HEK293 (cell line): ENCODE measurements at regions not wholly inside any gene's neighbourhood (a gene's known extent, or its start where the extent isn't known, plus 50 kb on each side); places are given as distances from the start of the nearest gene placed in this dataset.

Experiments used
- CTCF ChIA-PET: fragments of 350-600 bp; formaldehyde crosslinking; extraction: SDS; loops from one replicate; lab custom pipeline; 2021; ENCODE audit warnings: antibody characterized with exemption; lab: Yijun Ruan, JAX
- POLR2A ChIA-PET: fragments of 300-600 bp; formaldehyde crosslinking; extraction: SDS; loops from one replicate; lab custom pipeline; 2020; ENCODE audit warnings: antibody characterized with exemption, inconsistent platforms; lab: Yijun Ruan, JAX
- H3K27ac ChIP-seq: fragments of 200-500 bp; sonication (Bioruptor generic); 2 replicates; pipeline ENCODE4 v1.5.1; 2014; ENCODE audit warnings: low read depth, low read length, control low read depth, inconsistent platforms; ENCODE audit errors: extremely low read depth
- H3K36me3 ChIP-seq, 2 experiments: fragments of 200-500 bp in 1 of 2; sonication (Bioruptor generic) in 1 of 2; 1 replicate in 1 of 2; 2 replicates in 1 of 2; pipeline ENCODE4 v1.5.1; 2014 to 2017; ENCODE audit warnings: inconsistent platforms in 2 of 2, low read length in 2 of 2; ENCODE audit not compliant: control insufficient read depth in 2 of 2, insufficient read depth in 1 of 2
- H3K4me1 ChIP-seq: fragments of 200-500 bp; sonication (Bioruptor generic); 2 replicates; pipeline ENCODE4 v1.5.1; 2014; ENCODE audit warnings: mild to moderate bottlenecking, low read length, inconsistent platforms; ENCODE audit not compliant: control insufficient read depth, insufficient read depth
- H3K4me3 ChIP-seq: 2 replicates; pipeline ENCODE4 v1.5.1; 2011; ENCODE audit warnings: low read depth, mild to moderate bottlenecking, control low read depth, low read length, moderate library complexity
- H3K9me3 ChIP-seq: fragments of 200-500 bp; sonication (Bioruptor generic); 2 replicates; pipeline ENCODE4 v1.5.1; 2014; ENCODE audit warnings: low read depth, low read length, inconsistent platforms; ENCODE audit not compliant: control insufficient read depth, insufficient read depth
- FEZF1 ChIP-seq: fragments of 450-650 bp; formaldehyde crosslinking; IDR thresholded peaks from 2 replicates; pipeline ENCODE4 v1.5.1; 2016; ENCODE audit warnings: missing biosample characterization, missing genetic modification characterization
- GFI1B ChIP-seq: fragments of 450-650 bp; formaldehyde crosslinking; IDR thresholded peaks from 2 replicates; pipeline ENCODE4 v1.5.1; 2016; ENCODE audit warnings: missing biosample characterization, missing genetic modification characterization
- GLIS1 ChIP-seq: fragments of 450-650 bp; formaldehyde crosslinking; IDR thresholded peaks from 2 replicates; pipeline ENCODE4 v1.5.1; 2016; ENCODE audit warnings: missing biosample characterization, missing genetic modification characterization
- KLF10 ChIP-seq: fragments of 450-650 bp; IDR thresholded peaks from 2 replicates; pipeline ENCODE4 v1.5.1; 2018; ENCODE audit warnings: missing biosample characterization, mild to moderate bottlenecking, missing genetic modification characterization
- PRDM1 ChIP-seq: fragments of 450-650 bp; formaldehyde crosslinking; IDR thresholded peaks from 2 replicates; pipeline ENCODE4; 2016; ENCODE audit warnings: missing biosample characterization, missing genetic modification characterization
- RBAK ChIP-seq: fragments of 450-650 bp; formaldehyde crosslinking; IDR thresholded peaks from 2 replicates; pipeline ENCODE4 v1.5.1; 2016; ENCODE audit warnings: missing biosample characterization, missing genetic modification characterization
- SALL2 ChIP-seq: fragments of 450-650 bp; formaldehyde crosslinking; IDR thresholded peaks from 2 replicates; pipeline ENCODE4 v1.5.0; 2017; ENCODE audit warnings: missing biosample characterization, mild to moderate bottlenecking, missing genetic modification characterization, borderline replicate concordance
- SCRT2 ChIP-seq: fragments of 450-650 bp; formaldehyde crosslinking; IDR thresholded peaks from 2 replicates; pipeline ENCODE4 v1.5.1; 2016; ENCODE audit warnings: missing biosample characterization, missing genetic modification characterization
- SP7 ChIP-seq: fragments of 450-650 bp; formaldehyde crosslinking; IDR thresholded peaks from 2 replicates; pipeline ENCODE4 v1.5.1; 2016; ENCODE audit warnings: missing biosample characterization, missing genetic modification characterization
- YY1 ChIP-seq: fragments of 450-650 bp; formaldehyde crosslinking; IDR thresholded peaks from 2 replicates; pipeline ENCODE4 v1.5.1; 2018; ENCODE audit warnings: missing biosample characterization, missing genetic modification characterization
- ZBTB7A ChIP-seq: fragments of 450-650 bp; formaldehyde crosslinking; IDR thresholded peaks from 2 replicates; pipeline ENCODE4 v1.5.1; 2016; ENCODE audit warnings: low read depth, missing biosample characterization, missing genetic modification characterization
- ZNF140 ChIP-seq: fragments of 450-650 bp; formaldehyde crosslinking; IDR thresholded peaks from 2 replicates; pipeline ENCODE4 v1.5.1; 2016; ENCODE audit warnings: missing biosample characterization, missing genetic modification characterization
- ZNF335 ChIP-seq: fragments of 450-650 bp; formaldehyde crosslinking; conservative IDR thresholded peaks from 2 replicates; pipeline ENCODE4 v1.5.1; 2016; ENCODE audit warnings: missing biosample characterization, missing genetic modification characterization
- ZNF350 ChIP-seq: fragments of 450-650 bp; formaldehyde crosslinking; IDR thresholded peaks from 2 replicates; pipeline ENCODE4 v1.5.0; 2017; ENCODE audit warnings: missing biosample characterization, mild to moderate bottlenecking, missing genetic modification characterization
- ZNF521 ChIP-seq: fragments of 450-650 bp; formaldehyde crosslinking; IDR thresholded peaks from 2 replicates; pipeline ENCODE4 v1.5.1; 2017; ENCODE audit warnings: missing biosample characterization, mild to moderate bottlenecking, missing genetic modification characterization
- ZNF549 ChIP-seq: fragments of 450-650 bp; IDR thresholded peaks from 2 replicates; pipeline ENCODE4 v1.5.1; 2018; ENCODE audit warnings: missing biosample characterization, missing genetic modification characterization, mild to moderate bottlenecking, inconsistent platforms, moderate library complexity
- ZNF600 ChIP-seq: fragments of 450-650 bp; formaldehyde crosslinking; IDR thresholded peaks from 2 replicates; pipeline ENCODE4 v1.5.1; 2016; ENCODE audit warnings: missing biosample characterization, missing genetic modification characterization
- ZSCAN30 ChIP-seq: fragments of 450-650 bp; IDR thresholded peaks from 2 replicates; pipeline ENCODE4 v1.5.1; 2018; ENCODE audit warnings: missing biosample characterization, mild to moderate bottlenecking, missing genetic modification characterization, moderate library complexity
- TF ChIP-seq, protein P1 (sequence below): fragments of 450-650 bp; formaldehyde crosslinking; IDR thresholded peaks from 2 replicates; pipeline ENCODE4 v1.5.1; 2017; ENCODE audit warnings: missing biosample characterization, missing genetic modification characterization
- TF ChIP-seq, protein P2 (sequence below): fragments of 450-650 bp; formaldehyde crosslinking; IDR thresholded peaks from 2 replicates; pipeline ENCODE4 v1.5.1; 2016; ENCODE audit warnings: missing biosample characterization, missing genetic modification characterization
- TF ChIP-seq, protein P3 (sequence below): fragments of 450-650 bp; formaldehyde crosslinking; IDR thresholded peaks from 2 replicates; pipeline ENCODE4 v1.5.1; 2017; ENCODE audit warnings: missing biosample characterization, missing genetic modification characterization
- TF ChIP-seq, protein P4 (sequence below): fragments of 450-650 bp; formaldehyde crosslinking; IDR thresholded peaks from 2 replicates; pipeline ENCODE4 v1.5.1; 2016; ENCODE audit warnings: missing biosample characterization, missing genetic modification characterization
- TF ChIP-seq, protein P5 (sequence below): fragments of 450-650 bp; formaldehyde crosslinking; IDR thresholded peaks from 2 replicates; pipeline ENCODE4 v1.5.1; 2016; ENCODE audit warnings: missing biosample characterization, missing genetic modification characterization
- TF ChIP-seq, protein P6 (sequence below): sonication (generic); formaldehyde crosslinking; IDR thresholded peaks from 2 replicates; pipeline ENCODE4 v1.8.1; 2022; ENCODE audit warnings: mild to moderate bottlenecking, moderate library complexity, missing genetic modification reagents

DNA sequence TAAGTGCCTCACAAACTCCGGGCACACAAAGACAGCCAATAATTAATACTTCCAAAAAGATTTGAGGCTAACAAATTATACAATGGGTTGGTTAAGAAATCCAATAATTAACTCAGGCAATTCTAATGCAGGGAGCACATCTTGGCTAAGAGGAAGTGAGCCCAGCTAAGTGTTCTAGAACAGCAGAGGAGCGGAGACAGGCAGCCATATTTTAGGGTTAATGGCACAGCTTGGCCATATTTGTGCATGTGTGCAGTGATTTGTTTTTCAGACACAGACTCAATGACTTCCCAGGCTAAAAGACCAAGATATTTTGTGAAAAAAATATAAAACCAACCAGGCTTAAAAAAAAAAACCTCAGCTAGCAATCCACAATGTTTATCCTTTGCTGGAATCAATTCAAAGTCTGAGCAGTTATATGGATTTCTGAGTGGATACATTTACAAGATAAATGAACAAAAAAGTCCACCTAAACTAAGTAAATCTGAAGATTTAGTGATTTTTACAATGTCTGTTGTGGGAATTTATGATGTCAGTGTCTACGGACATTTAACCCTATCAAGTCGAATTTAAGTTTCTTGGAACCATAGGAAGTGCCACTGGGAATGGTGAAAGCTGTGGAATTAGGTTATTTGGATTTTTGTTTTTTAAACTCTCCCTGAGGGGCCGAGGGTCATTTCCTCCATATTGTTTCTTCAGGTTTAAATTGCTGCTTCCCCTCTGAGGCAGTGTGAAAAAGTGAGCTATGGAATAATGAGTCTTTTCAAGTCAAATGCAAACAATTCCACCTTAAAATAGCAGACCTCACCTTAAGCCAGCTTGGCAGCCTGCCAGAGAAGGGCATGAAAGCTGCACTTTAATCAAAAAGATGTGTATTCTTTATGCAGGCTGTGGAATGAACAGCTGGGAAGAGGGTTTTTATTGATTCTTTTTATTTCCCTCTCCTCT, 413.7 kb upstream of the TBL1XR1 start:
- H3K27ac ChIP-seq, result no peak overlapping the region; the same call in 1 of the 2 replicates
- no peak overlapping the region for H3K4me3 ChIP-seq
- TF ChIP-seq ZNF549 (tag by site-specific recombination), result peak; percentile 41; the same call in 1 of the 2 replicates
- TF ChIP-seq ZNF350 (tag by site-specific recombination), result no peak
- TF ChIP-seq ZNF335 (tag by site-specific recombination), result peak; percentile 61
- TF ChIP-seq, protein P1, sequence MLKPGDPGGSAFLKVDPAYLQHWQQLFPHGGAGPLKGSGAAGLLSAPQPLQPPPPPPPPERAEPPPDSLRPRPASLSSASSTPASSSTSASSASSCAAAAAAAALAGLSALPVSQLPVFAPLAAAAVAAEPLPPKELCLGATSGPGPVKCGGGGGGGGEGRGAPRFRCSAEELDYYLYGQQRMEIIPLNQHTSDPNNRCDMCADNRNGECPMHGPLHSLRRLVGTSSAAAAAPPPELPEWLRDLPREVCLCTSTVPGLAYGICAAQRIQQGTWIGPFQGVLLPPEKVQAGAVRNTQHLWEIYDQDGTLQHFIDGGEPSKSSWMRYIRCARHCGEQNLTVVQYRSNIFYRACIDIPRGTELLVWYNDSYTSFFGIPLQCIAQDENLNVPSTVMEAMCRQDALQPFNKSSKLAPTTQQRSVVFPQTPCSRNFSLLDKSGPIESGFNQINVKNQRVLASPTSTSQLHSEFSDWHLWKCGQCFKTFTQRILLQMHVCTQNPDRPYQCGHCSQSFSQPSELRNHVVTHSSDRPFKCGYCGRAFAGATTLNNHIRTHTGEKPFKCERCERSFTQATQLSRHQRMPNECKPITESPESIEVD, result peak; percentile 86; the same call in 1 of the 2 replicates
- no peak for TF ChIP-seq RBAK (tag by site-specific recombination)
- no peak for TF ChIP-seq ZNF140 (tag by site-specific recombination)
- peak; percentile 20; the same call in 1 of the 2 replicates for TF ChIP-seq ZSCAN30 (tag by site-specific recombination)
- peak; percentile 82 for TF ChIP-seq FEZF1 (tag by site-specific recombination)
- TF ChIP-seq, protein P2, sequence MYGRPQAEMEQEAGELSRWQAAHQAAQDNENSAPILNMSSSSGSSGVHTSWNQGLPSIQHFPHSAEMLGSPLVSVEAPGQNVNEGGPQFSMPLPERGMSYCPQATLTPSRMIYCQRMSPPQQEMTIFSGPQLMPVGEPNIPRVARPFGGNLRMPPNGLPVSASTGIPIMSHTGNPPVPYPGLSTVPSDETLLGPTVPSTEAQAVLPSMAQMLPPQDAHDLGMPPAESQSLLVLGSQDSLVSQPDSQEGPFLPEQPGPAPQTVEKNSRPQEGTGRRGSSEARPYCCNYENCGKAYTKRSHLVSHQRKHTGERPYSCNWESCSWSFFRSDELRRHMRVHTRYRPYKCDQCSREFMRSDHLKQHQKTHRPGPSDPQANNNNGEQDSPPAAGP (tag by site-specific recombination), result peak; percentile 32; the same call in 1 of the 2 replicates
- TF ChIP-seq ZNF600 (tag by site-specific recombination), result no peak
- TF ChIP-seq, protein P3, sequence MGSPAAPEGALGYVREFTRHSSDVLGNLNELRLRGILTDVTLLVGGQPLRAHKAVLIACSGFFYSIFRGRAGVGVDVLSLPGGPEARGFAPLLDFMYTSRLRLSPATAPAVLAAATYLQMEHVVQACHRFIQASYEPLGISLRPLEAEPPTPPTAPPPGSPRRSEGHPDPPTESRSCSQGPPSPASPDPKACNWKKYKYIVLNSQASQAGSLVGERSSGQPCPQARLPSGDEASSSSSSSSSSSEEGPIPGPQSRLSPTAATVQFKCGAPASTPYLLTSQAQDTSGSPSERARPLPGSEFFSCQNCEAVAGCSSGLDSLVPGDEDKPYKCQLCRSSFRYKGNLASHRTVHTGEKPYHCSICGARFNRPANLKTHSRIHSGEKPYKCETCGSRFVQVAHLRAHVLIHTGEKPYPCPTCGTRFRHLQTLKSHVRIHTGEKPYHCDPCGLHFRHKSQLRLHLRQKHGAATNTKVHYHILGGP (tag by site-specific recombination), result peak; percentile 35; the same call in 1 of the 2 replicates
- TF ChIP-seq, protein P4, sequence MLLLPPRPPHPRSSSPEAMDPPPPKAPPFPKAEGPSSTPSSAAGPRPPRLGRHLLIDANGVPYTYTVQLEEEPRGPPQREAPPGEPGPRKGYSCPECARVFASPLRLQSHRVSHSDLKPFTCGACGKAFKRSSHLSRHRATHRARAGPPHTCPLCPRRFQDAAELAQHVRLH (tag by site-specific recombination), result no peak
- 0 out of 2 replicates have a peak, but pooled peaks have one; percentile 10 for TF ChIP-seq GFI1B
- TF ChIP-seq SP7 (tag by site-specific recombination), result no peak
- no peak for TF ChIP-seq SALL2
- TF ChIP-seq ZBTB7A (tag by site-specific recombination), result no peak
- TF ChIP-seq GLIS1 (tag by site-specific recombination), result peak; percentile 49
- peaks cover 4% of the 10 kb centered on the region; the same call in 1 of the 2 replicates for H3K4me1 ChIP-seq
- CTCF ChIA-PET, result interaction anchor here (0.6 kb wide), 1 partner anchor 14 kb away, joined by 3 read pairs; no protein-coding TSS in a partner anchor
- H3K36me3 ChIP-seq, result no peaks in the 10 kb centered on the region
- no peaks in the 10 kb centered on the region for H3K9me3 ChIP-seq
- POLR2A ChIA-PET, result no interaction called here

DNA sequence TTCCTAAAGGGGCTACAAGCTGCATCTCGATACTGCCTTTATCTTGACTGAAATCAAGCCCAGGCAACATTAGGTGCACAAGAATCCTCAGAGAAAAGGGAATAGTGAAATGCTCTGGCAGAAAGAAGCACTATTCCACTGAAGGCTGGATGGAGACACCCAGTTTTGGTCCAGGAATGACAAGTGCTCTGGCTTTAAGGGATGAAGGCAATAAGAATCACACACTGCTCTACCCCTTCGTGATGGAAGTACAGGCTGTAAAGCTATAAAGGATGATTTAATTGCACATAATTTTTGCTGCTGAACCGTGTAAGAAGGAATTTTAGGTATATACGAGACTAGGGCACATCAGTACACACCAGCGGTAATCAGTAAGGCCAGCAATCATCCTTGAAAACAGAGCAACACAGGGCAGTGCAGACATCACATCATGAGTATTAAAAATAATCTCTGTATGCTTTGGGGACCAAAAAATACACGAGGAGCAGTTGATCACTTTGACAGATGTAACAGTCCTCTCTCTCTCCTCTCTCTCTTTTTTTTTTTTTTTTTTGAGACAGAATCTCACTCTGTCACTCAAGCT, 414.6 kb upstream of the TBL1XR1 start:
- Histone ChIP-seq H3K4me1 (peaks cover 4% of the 10 kb centered on the region; the same call in 1 of the 2 replicates), H3K36me3 (no peaks in the 10 kb centered on the region), H3K4me3 (no peak overlapping the region), H3K9me3 (no peaks in the 10 kb centered on the region), H3K27ac (no peak overlapping the region; the same call in 1 of the 2 replicates)
- ChIA-PET CTCF (no interaction called here), POLR2A (interaction anchor here (0.6 to 0.7 kb wide), 2 partner anchors 75 to 215 kb away, joined by 3 to 4 read pairs; no protein-coding TSS in a partner anchor)
- TF ChIP-seq SCRT2 (no peak), ZNF350 (tag by site-specific recombination) (no peak), KLF10 (no peak), YY1 (no peak), PRDM1 (no peak), ZNF521 (no peak)
- TF ChIP-seq, protein P5, sequence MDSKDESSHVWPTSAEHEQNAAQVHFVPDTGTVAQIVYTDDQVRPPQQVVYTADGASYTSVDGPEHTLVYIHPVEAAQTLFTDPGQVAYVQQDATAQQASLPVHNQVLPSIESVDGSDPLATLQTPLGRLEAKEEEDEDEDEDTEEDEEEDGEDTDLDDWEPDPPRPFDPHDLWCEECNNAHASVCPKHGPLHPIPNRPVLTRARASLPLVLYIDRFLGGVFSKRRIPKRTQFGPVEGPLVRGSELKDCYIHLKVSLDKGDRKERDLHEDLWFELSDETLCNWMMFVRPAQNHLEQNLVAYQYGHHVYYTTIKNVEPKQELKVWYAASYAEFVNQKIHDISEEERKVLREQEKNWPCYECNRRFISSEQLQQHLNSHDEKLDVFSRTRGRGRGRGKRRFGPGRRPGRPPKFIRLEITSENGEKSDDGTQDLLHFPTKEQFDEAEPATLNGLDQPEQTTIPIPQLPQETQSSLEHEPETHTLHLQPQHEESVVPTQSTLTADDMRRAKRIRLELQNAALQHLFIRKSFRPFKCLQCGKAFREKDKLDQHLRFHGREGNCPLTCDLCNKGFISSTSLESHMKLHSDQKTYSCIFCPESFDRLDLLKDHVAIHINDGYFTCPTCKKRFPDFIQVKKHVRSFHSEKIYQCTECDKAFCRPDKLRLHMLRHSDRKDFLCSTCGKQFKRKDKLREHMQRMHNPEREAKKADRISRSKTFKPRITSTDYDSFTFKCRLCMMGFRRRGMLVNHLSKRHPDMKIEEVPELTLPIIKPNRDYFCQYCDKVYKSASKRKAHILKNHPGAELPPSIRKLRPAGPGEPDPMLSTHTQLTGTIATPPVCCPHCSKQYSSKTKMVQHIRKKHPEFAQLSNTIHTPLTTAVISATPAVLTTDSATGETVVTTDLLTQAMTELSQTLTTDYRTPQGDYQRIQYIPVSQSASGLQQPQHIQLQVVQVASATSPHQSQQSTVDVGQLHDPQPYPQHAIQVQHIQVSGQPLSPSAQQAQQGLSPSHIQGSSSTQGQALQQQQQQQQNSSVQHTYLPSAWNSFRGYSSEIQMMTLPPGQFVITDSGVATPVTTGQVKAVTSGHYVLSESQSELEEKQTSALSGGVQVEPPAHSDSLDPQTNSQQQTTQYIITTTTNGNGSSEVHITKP (tag by site-specific recombination), result no peak
- TF ChIP-seq, protein P6, sequence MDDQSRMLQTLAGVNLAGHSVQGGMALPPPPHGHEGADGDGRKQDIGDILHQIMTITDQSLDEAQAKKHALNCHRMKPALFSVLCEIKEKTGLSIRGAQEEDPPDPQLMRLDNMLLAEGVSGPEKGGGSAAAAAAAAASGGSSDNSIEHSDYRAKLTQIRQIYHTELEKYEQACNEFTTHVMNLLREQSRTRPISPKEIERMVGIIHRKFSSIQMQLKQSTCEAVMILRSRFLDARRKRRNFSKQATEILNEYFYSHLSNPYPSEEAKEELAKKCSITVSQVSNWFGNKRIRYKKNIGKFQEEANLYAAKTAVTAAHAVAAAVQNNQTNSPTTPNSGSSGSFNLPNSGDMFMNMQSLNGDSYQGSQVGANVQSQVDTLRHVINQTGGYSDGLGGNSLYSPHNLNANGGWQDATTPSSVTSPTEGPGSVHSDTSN (CRISPR knock-in tag), result no peak
